OCI-LY1 (cell line): ENCODE measurements at regions not wholly inside any gene's neighbourhood (a gene's known extent, or its start where the extent isn't known, plus 50 kb on each side); places are given as distances from the start of the nearest gene placed in this dataset.

Experiments
- EZH2 ChIP-seq: fragments of 200-600 bp; sonication (generic), shearing (Covaris generic); IDR thresholded peaks from 2 replicates; pipeline ENCODE4 v1.8.0; 2017; ENCODE audit warnings: borderline replicate concordance, mixed run types, mild to moderate bottlenecking, antibody characterized with exemption, low read length, moderate library complexity, mixed read lengths
- TF ChIP-seq, protein P1 (sequence below): fragments of 200-600 bp; sonication (generic), shearing (Covaris generic); IDR thresholded peaks from 2 replicates; pipeline ENCODE4 v1.5.1; 2017; ENCODE audit warnings: mild to moderate bottlenecking, antibody characterized with exemption, low read length, moderate library complexity, mixed read lengths

DNA sequence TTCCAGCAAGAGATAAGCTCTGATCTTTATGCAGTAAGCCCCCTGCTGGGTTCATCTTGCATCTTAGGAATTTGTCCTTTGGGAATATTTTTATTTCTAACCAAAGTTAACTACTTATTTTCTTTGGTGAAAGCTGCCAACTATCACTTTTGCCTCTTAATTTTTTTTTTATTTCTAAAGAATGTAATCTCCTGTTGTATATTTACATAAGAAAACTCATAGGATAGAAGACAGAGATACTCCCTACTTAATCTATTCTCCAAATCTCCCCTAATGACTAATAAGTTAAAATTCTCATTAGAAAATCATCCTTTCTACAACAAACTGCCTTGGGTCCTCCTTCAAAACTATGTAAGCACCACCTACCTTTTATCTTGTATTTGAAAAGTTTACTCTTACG lies 612.2 kb upstream of the SLC39A10 start:
- no peak for TF ChIP-seq EZH2
- TF ChIP-seq, protein P1, sequence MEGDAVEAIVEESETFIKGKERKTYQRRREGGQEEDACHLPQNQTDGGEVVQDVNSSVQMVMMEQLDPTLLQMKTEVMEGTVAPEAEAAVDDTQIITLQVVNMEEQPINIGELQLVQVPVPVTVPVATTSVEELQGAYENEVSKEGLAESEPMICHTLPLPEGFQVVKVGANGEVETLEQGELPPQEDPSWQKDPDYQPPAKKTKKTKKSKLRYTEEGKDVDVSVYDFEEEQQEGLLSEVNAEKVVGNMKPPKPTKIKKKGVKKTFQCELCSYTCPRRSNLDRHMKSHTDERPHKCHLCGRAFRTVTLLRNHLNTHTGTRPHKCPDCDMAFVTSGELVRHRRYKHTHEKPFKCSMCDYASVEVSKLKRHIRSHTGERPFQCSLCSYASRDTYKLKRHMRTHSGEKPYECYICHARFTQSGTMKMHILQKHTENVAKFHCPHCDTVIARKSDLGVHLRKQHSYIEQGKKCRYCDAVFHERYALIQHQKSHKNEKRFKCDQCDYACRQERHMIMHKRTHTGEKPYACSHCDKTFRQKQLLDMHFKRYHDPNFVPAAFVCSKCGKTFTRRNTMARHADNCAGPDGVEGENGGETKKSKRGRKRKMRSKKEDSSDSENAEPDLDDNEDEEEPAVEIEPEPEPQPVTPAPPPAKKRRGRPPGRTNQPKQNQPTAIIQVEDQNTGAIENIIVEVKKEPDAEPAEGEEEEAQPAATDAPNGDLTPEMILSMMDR, result no peak
